Endothelial cell of umbilical vein (primary cell): ENCODE measurements at regions not wholly inside any gene's neighbourhood (a gene's known extent, or its start where the extent isn't known, plus 50 kb on each side); places are given as distances from the start of the nearest gene placed in this dataset.
"Not testable (repeated sequence)": the region's sequence is repeated elsewhere in the genome, so short reads cannot be mapped to it uniquely, and the experiment has no call there.

Source experiments
- EZH2 ChIP-seq: IDR thresholded peaks from 2 replicates; pipeline ENCODE4 v1.6.1; 2012; ENCODE audit warnings: borderline replicate concordance, low read depth, mild to moderate bottlenecking, moderate library complexity, low read length, inconsistent platforms; ENCODE audit not compliant: severe bottlenecking
- GATA2 ChIP-seq: IDR thresholded peaks from 2 replicates; pipeline ENCODE4 v1.7.0; 2011; ENCODE audit warnings: low read depth, mild to moderate bottlenecking, moderate library complexity, mixed read lengths, low read length; ENCODE audit not compliant: insufficient read length, insufficient read depth
- MYC ChIP-seq: IDR thresholded peaks from one replicate; pipeline ENCODE4 v1.6.1; 2011; ENCODE audit warnings: mild to moderate bottlenecking, low read depth, low read length
- POLR2A ChIP-seq: IDR thresholded peaks from 2 replicates; pipeline ENCODE4 v1.6.1; 2012; ENCODE audit warnings: low read depth, mild to moderate bottlenecking, control low read depth, low read length
- POLR2AphosphoS5 ChIP-seq: IDR thresholded peaks from 2 replicates; pipeline ENCODE4 v1.6.1; 2012; ENCODE audit warnings: low read depth, mild to moderate bottlenecking, control low read depth, low read length, moderate library complexity; ENCODE audit not compliant: insufficient read depth
- TF ChIP-seq, protein P1 (sequence below), 2 donors: IDR thresholded peaks; 1 replicate in 1 of 2; 2 replicates in 1 of 2; pipeline ENCODE4 v1.5.1; 2011; ENCODE audit warnings: low read length in 2 of 2, mild to moderate bottlenecking in 2 of 2, moderate library complexity in 2 of 2, control low read depth in 1 of 2, inconsistent platforms in 1 of 2, low read depth in 1 of 2; ENCODE audit not compliant: insufficient read depth in 1 of 2; ENCODE audit errors: extremely low read depth in 1 of 2
- TF ChIP-seq, protein P2 (sequence below): IDR thresholded peaks from 2 replicates; pipeline ENCODE4 v1.6.1; 2011; ENCODE audit not compliant: insufficient read depth, insufficient read length

- TF ChIP-seq, protein P1, sequence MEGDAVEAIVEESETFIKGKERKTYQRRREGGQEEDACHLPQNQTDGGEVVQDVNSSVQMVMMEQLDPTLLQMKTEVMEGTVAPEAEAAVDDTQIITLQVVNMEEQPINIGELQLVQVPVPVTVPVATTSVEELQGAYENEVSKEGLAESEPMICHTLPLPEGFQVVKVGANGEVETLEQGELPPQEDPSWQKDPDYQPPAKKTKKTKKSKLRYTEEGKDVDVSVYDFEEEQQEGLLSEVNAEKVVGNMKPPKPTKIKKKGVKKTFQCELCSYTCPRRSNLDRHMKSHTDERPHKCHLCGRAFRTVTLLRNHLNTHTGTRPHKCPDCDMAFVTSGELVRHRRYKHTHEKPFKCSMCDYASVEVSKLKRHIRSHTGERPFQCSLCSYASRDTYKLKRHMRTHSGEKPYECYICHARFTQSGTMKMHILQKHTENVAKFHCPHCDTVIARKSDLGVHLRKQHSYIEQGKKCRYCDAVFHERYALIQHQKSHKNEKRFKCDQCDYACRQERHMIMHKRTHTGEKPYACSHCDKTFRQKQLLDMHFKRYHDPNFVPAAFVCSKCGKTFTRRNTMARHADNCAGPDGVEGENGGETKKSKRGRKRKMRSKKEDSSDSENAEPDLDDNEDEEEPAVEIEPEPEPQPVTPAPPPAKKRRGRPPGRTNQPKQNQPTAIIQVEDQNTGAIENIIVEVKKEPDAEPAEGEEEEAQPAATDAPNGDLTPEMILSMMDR (IDR thresholded peaks at IDR 0.05; ENCODE audit: extremely low read depth in 1 of 2, insufficient read depth in 1 of 2, low read depth in 1 of 2, low read length in 2 of 2), result not testable (repeated sequence)
- not testable (repeated sequence) for TF ChIP-seq POLR2AphosphoS5, POLR2A, EZH2, GATA2, MYC
- TF ChIP-seq, protein P2, sequence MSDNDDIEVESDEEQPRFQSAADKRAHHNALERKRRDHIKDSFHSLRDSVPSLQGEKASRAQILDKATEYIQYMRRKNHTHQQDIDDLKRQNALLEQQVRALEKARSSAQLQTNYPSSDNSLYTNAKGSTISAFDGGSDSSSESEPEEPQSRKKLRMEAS, result not testable (repeated sequence)
These were observed 51.8 kb upstream of the HABP2 start for GRCh38 chr10:113501031-113501430.
